GM12874 (cell line): ENCODE measurements at regions not wholly inside any gene's neighbourhood (a gene's known extent, or its start where the extent isn't known, plus 50 kb on each side); places are given as distances from the start of the nearest gene placed in this dataset.
A peak's percentile ranks its signal among the peaks of the same experiment; 100 is the strongest.

Experiments
- CTCF ChIP-seq: IDR thresholded peaks from 2 replicates; pipeline ENCODE4 v1.5.1; 2011; ENCODE audit warnings: low read depth, mild to moderate bottlenecking, control low read depth, low read length, moderate library complexity; ENCODE audit not compliant: insufficient read depth

- no peak for TF ChIP-seq CTCF
These were observed 51.0 kb upstream of the EGFLAM start for GRCh38 chr5:38207343-38207742.

GRCh38 chr5:38202741-38203140 lies 55.6 kb upstream of the EGFLAM start:
- no peak for TF ChIP-seq CTCF

GRCh38 chr5:38200872-38201557 lies 57.3 kb upstream of the EGFLAM start:
- TF ChIP-seq CTCF = no peak

GRCh38 chr5:38197118-38197517 lies 61.2 kb upstream of the EGFLAM start:
- TF ChIP-seq CTCF = no peak

- peak; percentile 86 for TF ChIP-seq CTCF
These were observed 65.3 kb upstream of the EGFLAM start for GRCh38 chr5:38193015-38193581.

- no peak for TF ChIP-seq CTCF
These were observed 66.7 kb upstream of the EGFLAM start for GRCh38 chr5:38191693-38192092.

GRCh38 chr5:38190111-38190510 lies 68.2 kb upstream of the EGFLAM start:
- no peak for TF ChIP-seq CTCF
